Pons (tissue), 1 donor: ENCODE measurements at regions not wholly inside any gene's neighbourhood (a gene's known extent, or its start where the extent isn't known, plus 50 kb on each side); places are given as distances from the start of the nearest gene placed in this dataset.

Experiments used
- DNase-seq: peaks from one replicate; pipeline ENCODE4 v3.0.0-alpha.2; 2016; ENCODE audit warnings: low spot score

- no peak for DNase-seq
Measured at GRCh38 chr1:83673312-83673711, 325.6 kb downstream of the TTLL7 start.

GRCh38 chr1:83671586-83671985, 327.3 kb downstream of the TTLL7 start:
- DNase-seq, result no peak

GRCh38 chr1:83670909-83671565, 327.9 kb downstream of the TTLL7 start:
- no peak for DNase-seq

GRCh38 chr1:83641796-83642443, 357.0 kb downstream of the TTLL7 start:
- DNase-seq, result no peak

- DNase-seq, result peak; percentile 17
Measured at GRCh38 chr1:83641206-83641658, 357.7 kb downstream of the TTLL7 start.

- peak; percentile 26 for DNase-seq
Measured at GRCh38 chr1:83639785-83640184, 359.1 kb downstream of the TTLL7 start.

- DNase-seq, result no peak
Measured at GRCh38 chr1:83637586-83637985, 361.3 kb downstream of the TTLL7 start.

GRCh38 chr1:83637009-83637408, 361.9 kb downstream of the TTLL7 start:
- no peak for DNase-seq

GRCh38 chr1:83632906-83633305, 366.0 kb downstream of the TTLL7 start:
- DNase-seq, result no peak

- no peak for DNase-seq
Measured at GRCh38 chr1:83631851-83632250, 367.1 kb downstream of the TTLL7 start.

- DNase-seq, result no peak
Measured at GRCh38 chr1:83627045-83627444, 371.9 kb downstream of the TTLL7 start.

- DNase-seq, result no peak
Measured at GRCh38 chr1:83626603-83627002, 372.3 kb downstream of the TTLL7 start.

- DNase-seq, result no peak
Measured at GRCh38 chr1:83625646-83626045, 373.3 kb downstream of the TTLL7 start.

GRCh38 chr1:83620016-83620415, 378.9 kb downstream of the TTLL7 start:
- no peak for DNase-seq

- DNase-seq, result no peak
Measured at GRCh38 chr1:83619170-83619896, 379.6 kb downstream of the TTLL7 start.

- no peak for DNase-seq
Measured at GRCh38 chr1:83617883-83618282, 381.0 kb downstream of the TTLL7 start.

GRCh38 chr1:83615370-83615769, 383.6 kb downstream of the TTLL7 start:
- no peak for DNase-seq

GRCh38 chr1:83606416-83606955, 392.4 kb downstream of the TTLL7 start:
- peak; percentile 72 for DNase-seq

GRCh38 chr1:83596331-83596730, 402.6 kb downstream of the TTLL7 start:
- DNase-seq, result no peak

GRCh38 chr1:83593073-83593472, 405.9 kb downstream of the TTLL7 start:
- DNase-seq, result no peak

- DNase-seq, result no peak
Measured at GRCh38 chr1:83588140-83588539, 410.8 kb downstream of the TTLL7 start.

- DNase-seq, result peak; percentile 29
Measured at GRCh38 chr1:83583351-83584014, 415.4 kb downstream of the TTLL7 start.
